Esophagus muscularis mucosa (tissue), 4 donors: ENCODE measurements at regions not wholly inside any gene's neighbourhood (a gene's known extent, or its start where the extent isn't known, plus 50 kb on each side); places are given as distances from the start of the nearest gene placed in this dataset.
"Not testable (repeated sequence)": the region's sequence is repeated elsewhere in the genome, so short reads cannot be mapped to it uniquely, and the experiment has no call there.

Source experiments
- CTCF ChIP-seq, 3 experiments: fragments of 200-600 bp in 2 of 3; fragments of 450-650 bp in 1 of 3; sonication (generic) in 2 of 3; IDR thresholded peaks; one replicate each; pipeline ENCODE4 v1.5.1; 2017 to 2019; ENCODE audit warnings: antibody characterized with exemption in 3 of 3, mild to moderate bottlenecking in 2 of 3, moderate library complexity in 1 of 3
- EP300 ChIP-seq: sonication (generic); formaldehyde crosslinking; IDR thresholded peaks from one replicate; pipeline ENCODE4 v1.6.1; 2017; ENCODE audit warnings: antibody characterized with exemption
- POLR2A ChIP-seq: fragments of 450-650 bp; IDR thresholded peaks from one replicate; pipeline ENCODE4 v1.6.1; 2017; ENCODE audit warnings: antibody characterized with exemption, moderate library complexity, mild to moderate bottlenecking, low read depth
- POLR2AphosphoS5 ChIP-seq, 2 donors: sonication (generic); formaldehyde crosslinking; IDR thresholded peaks; one replicate each; pipeline ENCODE4 v1.6.1; 2017; ENCODE audit warnings: antibody characterized with exemption in 2 of 2

- not testable (repeated sequence) for TF ChIP-seq CTCF (IDR thresholded peaks at IDR 0.05); EP300; POLR2A; POLR2AphosphoS5 (IDR thresholded peaks at IDR 0.05)
These were observed 311.8 kb downstream of the TP53TG3F start for GRCh38 chr16:33771211-33771610.
